Pancreas (tissue), 10 donors: ENCODE measurements at regions not wholly inside any gene's neighbourhood (a gene's known extent, or its start where the extent isn't known, plus 50 kb on each side); places are given as distances from the start of the nearest gene placed in this dataset.
A peak's percentile ranks its signal among the peaks of the same experiment; 100 is the strongest.

ENCODE experiments used
- ATAC-seq, 4 donors: fragments of 200-7000 bp; cut with Tn5 transposase; one replicate each; pipeline versions ENCODE4 v1.8.0 to v1.9.1; 2020; ENCODE audit warnings: mild to moderate bottlenecking in 4 of 4, moderate library complexity in 4 of 4
- DNase-seq, 6 donors: peaks; one replicate each; pipeline ENCODE4 v3.0.0-alpha.2; 2020
- FAIRE-seq: peaks from 2 replicates; lab custom pipeline; 2012; peaks lifted over from hg19 to GRCh38; lab: Jason Lieb, UNC
- H3K27ac ChIP-seq, 4 donors: fragments of 200-600 bp; sonication (generic); 1 replicate in 3 of 4; 2 replicates in 1 of 4; pipeline versions ENCODE4 v1.5.0 to v1.8.0; 2020
- H3K27me3 ChIP-seq, 4 donors: fragments of 200-600 bp; one replicate each; pipeline ENCODE4 v1.8.0; 2021
- H3K36me3 ChIP-seq, 3 donors: fragments of 200-600 bp; sonication (generic) in 1 of 3; one replicate each; pipeline versions ENCODE4 v1.5.0 to v1.8.0; 2020 to 2021
- H3K4me1 ChIP-seq, 3 donors: fragments of 200-600 bp; one replicate each; pipeline ENCODE4 v1.8.0; 2021
- H3K4me3 ChIP-seq, 4 donors: fragments of 200-600 bp; sonication (generic) in 2 of 4; one replicate each; pipeline versions ENCODE4 v1.5.0 to v1.8.0; 2020 to 2021
- H3K9me3 ChIP-seq, 4 donors: fragments of 200-600 bp; one replicate each; pipeline ENCODE4 v1.8.0; 2021
- CTCF ChIP-seq, 4 donors: fragments of 200-600 bp; sonication (generic) in 3 of 4; IDR thresholded peaks; one replicate each; pipeline versions ENCODE4 v1.5.0 to v1.8.0; 2021; ENCODE audit warnings: antibody characterized with exemption in 4 of 4
- WGBS, 2 donors: extraction: QIAGEN DNeasy Blood & Tissue Kit; methylation state at CpG; one replicate each; pipeline ENCODE4 v1.1.7; 2013; 5-methylcytosine and 5-hydroxymethylcytosine counted together
- intact Hi-C, 3 donors: fragments of 100-400 bp; cut with DNase I; formaldehyde crosslinking; loops; one replicate each; pipeline versions ENCODE4 v1.11.1 to v1.14.2; 2022
- donor health status: healthy with polysubstance abuse.
- donor health status: DM: no; HTN: no; CAD: no; lungs with moderate emphysema.
- donor health status: DM: no; HTN: no; CAD: no.
- donor health status: control.
- donor health status: control.
- donor health status: Bipolar disorder and iron deficiency.
- donor health status: DM: yes; HTN: yes; CAD: no.
- donor health status: DM: no; HTN: no; CAD: no.
- donor health status: DM: no; HTN: no; CAD: no.
- donor health status: DM: yes; HTN: yes; CAD: no.

- H3K27ac ChIP-seq: no peak overlapping the region
- H3K4me1 ChIP-seq: no peaks in the 10 kb centered on the region
- no peak for ATAC-seq
- intact Hi-C loops: no loop called here
- DNase-seq: no peak
- H3K36me3 ChIP-seq: no peaks in the 10 kb centered on the region
- no peak for FAIRE-seq
- H3K4me3 ChIP-seq: no peak overlapping the region
- no peak for TF ChIP-seq CTCF (IDR thresholded peaks at IDR 0.05)
- no peaks in the 10 kb centered on the region for H3K27me3 ChIP-seq
- no peaks in the 10 kb centered on the region for H3K9me3 ChIP-seq
- 62 to 70% methylated on average over 9 of the region's 9 CpGs for WGBS, 2 donors
Observed at GRCh38 chr2:66322506-66323260, 112.2 kb upstream of the MEIS1 start.

DNA sequence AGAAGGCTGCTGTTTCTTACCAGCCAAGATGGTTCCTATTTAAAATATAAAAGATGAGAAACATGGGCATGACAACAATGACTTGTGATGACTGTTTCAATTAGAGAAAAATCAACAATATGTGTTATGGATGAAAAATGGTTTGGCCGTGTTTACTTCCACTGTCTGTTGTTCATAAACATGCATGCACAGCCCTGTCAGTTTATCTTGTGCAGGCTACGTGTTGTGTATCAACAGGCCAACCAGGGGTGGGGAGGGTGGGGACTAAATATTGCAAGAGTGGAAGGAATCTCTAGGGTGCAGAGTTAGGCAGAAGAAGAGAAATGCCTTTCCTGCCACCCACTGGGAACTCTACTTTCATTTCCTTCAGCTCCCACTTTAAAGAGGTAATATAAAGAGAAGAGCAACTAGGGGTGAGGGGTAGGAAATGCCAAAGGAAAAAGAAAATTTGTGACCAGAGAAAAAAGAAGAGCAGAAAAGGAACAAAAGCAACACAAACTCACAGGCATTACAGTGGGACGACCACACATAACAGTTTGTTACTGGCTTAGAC, 116.8 kb upstream of the MEIS1 start:
- intact Hi-C loops: no loop called here
- no peak for TF ChIP-seq CTCF (IDR thresholded peaks at IDR 0.05)
- H3K4me1 ChIP-seq: no peaks in the 10 kb centered on the region
- H3K4me3 ChIP-seq: no peak overlapping the region
- no peaks in the 10 kb centered on the region for H3K27me3 ChIP-seq
- DNase-seq: no peak
- no peak overlapping the region for H3K27ac ChIP-seq
- WGBS, 2 donors: 70 to 74% methylated on average over 3 of the region's 3 CpGs
- no peaks in the 10 kb centered on the region for H3K9me3 ChIP-seq
- no peak for ATAC-seq
- FAIRE-seq: no peak
- no peaks in the 10 kb centered on the region for H3K36me3 ChIP-seq

DNA sequence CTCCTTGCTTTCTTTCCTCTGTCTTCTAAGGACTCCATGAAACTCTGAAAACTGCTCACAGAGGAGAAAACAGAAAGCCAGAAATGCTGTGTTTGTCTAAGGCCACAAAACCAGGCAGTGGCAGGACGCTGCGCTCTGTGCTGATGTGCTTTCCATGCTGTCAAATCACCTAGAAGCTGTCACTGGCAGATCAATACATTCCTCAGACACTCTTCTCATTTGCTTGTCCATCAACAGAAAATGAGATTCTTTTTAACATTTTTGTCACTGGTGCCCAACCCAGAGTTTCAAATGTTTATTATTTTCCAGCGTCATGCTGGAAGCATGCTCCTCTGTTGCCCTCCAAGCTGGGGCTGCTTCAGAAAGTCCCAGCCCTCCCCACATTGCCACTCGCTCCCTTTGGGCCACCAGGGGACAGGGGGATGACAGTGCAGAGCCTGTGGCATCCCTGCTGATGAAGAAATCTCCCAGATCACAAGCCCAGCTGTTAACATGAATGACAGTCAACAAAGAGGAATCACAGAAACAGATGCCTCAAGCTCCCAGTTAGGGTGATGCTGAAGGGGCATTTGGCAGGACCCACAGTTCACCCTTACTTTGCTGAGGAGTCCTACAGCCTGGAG, 117.5 kb upstream of the MEIS1 start:
- Histone ChIP-seq H3K9me3 (no peaks in the 10 kb centered on the region), H3K36me3 (no peaks in the 10 kb centered on the region), H3K4me1 (no peaks in the 10 kb centered on the region), H3K4me3 (no peak overlapping the region), H3K27ac (no peak overlapping the region), H3K27me3 (no peaks in the 10 kb centered on the region)
- ATAC-seq: no peak
- FAIRE-seq: no peak
- 55 to 68% methylated on average over 4 of the region's 4 CpGs for WGBS, 2 donors
- no peak for DNase-seq
- intact Hi-C loops: no loop called here
- no peak for TF ChIP-seq CTCF (IDR thresholded peaks at IDR 0.05)

DNA sequence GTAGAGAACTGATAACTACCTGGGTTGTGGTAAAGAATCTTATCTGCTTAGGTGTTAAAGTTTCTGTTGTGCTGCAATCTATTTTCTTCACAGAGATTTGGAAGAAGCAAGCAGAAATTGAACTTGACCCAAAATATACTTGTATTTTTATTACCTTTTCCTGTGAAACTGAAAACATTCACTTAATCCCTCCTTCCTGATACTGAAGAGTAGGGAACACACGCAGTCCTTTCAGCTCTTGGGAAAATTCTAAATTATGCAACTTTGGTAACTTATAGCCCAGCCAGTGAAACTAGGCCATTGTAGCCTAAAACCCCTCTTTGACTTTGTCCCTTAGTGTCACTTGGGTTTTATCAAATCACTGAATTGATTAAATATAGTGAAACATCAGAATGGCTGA, 128.4 kb upstream of the MEIS1 start:
- 76 to 84% methylated on average over 1 of the region's 1 CpG for WGBS, 2 donors
- Histone ChIP-seq H3K4me3 (no peak overlapping the region), H3K27ac (no peak overlapping the region), H3K4me1 (peaks cover 4 to 11% (median 5%) of the 10 kb centered on the region in 3 donors), H3K27me3 (no peaks in the 10 kb centered on the region), H3K36me3 (no peaks in the 10 kb centered on the region), H3K9me3 (no peaks in the 10 kb centered on the region)
- ATAC-seq: peak in 1 of 4 donors; percentile 20
- TF ChIP-seq CTCF (IDR thresholded peaks at IDR 0.05): no peak
- no peak for FAIRE-seq
- DNase-seq: no peak
- intact Hi-C loops: no loop called here

- Histone ChIP-seq H3K27me3 (no peaks in the 10 kb centered on the region), H3K4me3 (no peak overlapping the region), H3K36me3 (no peaks in the 10 kb centered on the region), H3K27ac (no peak overlapping the region), H3K9me3 (no peaks in the 10 kb centered on the region), H3K4me1 (peaks cover 4 to 11% (median 5%) of the 10 kb centered on the region in 3 donors)
- DNase-seq (peak in 4 of 6 donors; percentile 24 to 64 (median 59)), ATAC-seq (peak; percentile 73 to 91 (median 84)), FAIRE-seq (no peak)
- WGBS, 2 donors: 17% methylated on average over 12 of the region's 12 CpGs
- no peak for TF ChIP-seq CTCF (IDR thresholded peaks at IDR 0.05)
- intact Hi-C loops: no loop called here
Observed at GRCh38 chr2:66305718-66306117, 129.2 kb upstream of the MEIS1 start.
